GM21390 (cell line): ENCODE measurements at regions not wholly inside any gene's neighbourhood (a gene's known extent, or its start where the extent isn't known, plus 50 kb on each side); places are given as distances from the start of the nearest gene placed in this dataset.
"Not testable (repeated sequence)": the region's sequence is repeated elsewhere in the genome, so short reads cannot be mapped to it uniquely, and the experiment has no call there.

ENCODE experiments used
- ATAC-seq: cut with Tn5 transposase; IDR thresholded peaks from one replicate; pipeline ENCODE4 v1.9.1; 2021; ENCODE audit not compliant: unreplicated experiment

GRCh38 chr16:59067205-59067604 lies 333.1 kb upstream of the GOT2 start:
- ATAC-seq: no peak

DNA sequence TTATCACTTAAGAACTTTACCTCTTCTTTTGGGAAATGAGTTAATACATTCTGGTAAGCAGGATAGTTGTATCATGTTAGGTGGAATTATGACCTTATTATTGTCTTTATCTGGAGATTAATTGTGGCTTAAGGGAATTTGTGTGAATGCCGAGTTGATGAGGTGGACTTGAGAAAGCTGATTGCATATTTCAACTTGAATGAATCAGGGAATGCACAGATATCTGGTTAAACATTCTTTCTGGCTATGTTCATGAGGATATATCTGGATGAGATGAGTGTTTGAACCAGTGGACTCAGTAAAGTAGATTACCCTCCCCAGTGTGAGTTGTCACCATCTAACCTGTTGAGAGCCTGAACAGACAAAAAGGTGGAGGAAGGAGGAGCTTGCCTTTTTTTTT lies 326.1 kb upstream of the GOT2 start:
- ATAC-seq: no peak

DNA sequence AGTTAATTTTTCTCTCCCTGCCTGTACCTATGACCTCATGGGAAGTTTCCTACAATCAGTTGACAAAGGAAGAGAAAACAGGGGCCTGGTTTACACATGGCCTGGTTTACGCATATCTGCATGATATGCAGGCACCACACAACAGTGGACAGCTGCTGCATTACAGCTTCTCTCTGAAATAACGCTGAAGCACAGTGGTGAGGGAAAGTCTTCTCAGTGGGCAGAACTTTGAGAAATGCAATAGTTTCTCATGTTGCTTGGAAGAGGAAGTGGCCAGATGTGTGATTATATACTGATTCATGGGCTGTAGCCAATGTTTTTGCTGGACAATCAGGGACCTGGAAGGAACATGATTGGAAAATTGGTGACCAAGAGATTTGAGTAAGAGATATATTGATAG lies 324.1 kb upstream of the GOT2 start:
- no peak for ATAC-seq

- no peak for ATAC-seq
Measured at GRCh38 chr16:59053911-59054310, 319.8 kb upstream of the GOT2 start.

GRCh38 chr16:59052231-59052630 lies 318.1 kb upstream of the GOT2 start:
- ATAC-seq: no peak

DNA sequence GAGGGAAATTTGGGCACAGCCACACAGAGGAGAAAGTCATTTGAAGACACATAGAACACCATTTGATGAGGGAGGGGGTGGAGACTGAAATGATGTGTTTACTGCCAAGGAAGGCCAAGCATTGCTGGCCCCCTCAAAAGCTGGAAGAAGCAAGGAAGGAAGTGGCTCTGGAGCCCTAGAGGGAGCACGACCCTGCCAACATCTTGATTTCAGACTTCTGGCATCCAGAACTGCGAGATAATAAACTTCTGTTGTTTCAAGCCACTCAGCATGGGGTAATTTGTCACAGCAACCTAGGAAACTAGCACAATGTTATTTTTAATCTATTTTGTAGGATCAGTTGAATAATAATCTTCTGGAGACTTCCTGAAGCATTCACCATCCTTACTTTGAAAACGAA lies 314.8 kb upstream of the GOT2 start:
- ATAC-seq: no peak

DNA sequence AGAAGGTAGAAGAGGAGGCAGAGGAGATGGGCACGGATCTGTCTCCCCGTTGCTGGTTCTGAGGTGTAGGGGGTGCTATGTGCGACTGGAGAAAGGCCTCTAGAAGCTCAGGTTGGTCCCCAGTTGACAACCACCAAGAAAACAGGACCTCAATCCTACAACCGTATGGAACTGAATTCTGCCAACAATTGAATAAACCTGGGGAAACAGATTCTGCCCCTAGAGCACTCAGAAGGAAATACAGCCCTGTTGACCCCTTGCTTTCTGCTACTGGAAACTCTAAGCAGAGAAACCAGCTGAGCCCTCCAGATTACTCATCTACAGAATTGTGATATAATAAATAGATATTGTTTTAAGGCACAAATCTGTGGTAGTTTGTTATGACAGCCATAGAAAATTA lies 313.0 kb upstream of the GOT2 start:
- ATAC-seq: no peak

GRCh38 chr16:59046335-59046734 lies 312.2 kb upstream of the GOT2 start:
- ATAC-seq: no peak

- no peak for ATAC-seq
Measured at GRCh38 chr16:59045501-59045900, 311.4 kb upstream of the GOT2 start.

- ATAC-seq: no peak
Measured at GRCh38 chr16:59044616-59045015, 310.5 kb upstream of the GOT2 start.

- ATAC-seq: no peak
Measured at GRCh38 chr16:59042301-59042700, 308.2 kb upstream of the GOT2 start.

DNA sequence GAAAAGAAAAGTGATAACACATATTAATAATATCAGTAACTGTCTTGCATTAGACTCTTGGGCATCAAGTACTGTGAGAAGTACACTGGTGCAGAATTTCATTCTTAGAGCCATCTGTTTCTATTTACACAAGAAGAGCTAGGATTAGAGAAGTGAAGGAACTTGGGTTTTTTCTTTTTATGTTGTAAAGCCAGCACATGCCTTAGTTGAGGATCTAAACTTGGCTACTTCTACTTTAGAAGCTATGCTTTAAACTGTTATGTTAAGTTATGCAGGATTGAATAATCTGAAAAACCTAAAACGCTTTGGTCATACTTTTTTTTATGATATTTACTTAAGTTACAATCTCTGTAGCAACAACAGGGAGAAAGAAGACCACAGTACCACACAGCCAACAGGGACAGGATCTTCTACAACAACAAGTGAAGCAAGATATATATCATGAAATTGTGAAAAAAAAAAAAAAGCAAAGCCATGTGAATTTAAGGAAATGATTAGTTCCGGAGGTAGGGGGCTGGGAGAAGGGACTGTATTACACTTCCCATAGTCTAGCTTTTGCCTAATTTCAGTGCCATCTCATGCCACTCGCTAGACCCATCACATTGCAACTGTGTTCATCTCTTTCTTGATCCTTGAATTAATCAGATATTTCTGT lies 305.1 kb upstream of the GOT2 start:
- ATAC-seq: no peak

DNA sequence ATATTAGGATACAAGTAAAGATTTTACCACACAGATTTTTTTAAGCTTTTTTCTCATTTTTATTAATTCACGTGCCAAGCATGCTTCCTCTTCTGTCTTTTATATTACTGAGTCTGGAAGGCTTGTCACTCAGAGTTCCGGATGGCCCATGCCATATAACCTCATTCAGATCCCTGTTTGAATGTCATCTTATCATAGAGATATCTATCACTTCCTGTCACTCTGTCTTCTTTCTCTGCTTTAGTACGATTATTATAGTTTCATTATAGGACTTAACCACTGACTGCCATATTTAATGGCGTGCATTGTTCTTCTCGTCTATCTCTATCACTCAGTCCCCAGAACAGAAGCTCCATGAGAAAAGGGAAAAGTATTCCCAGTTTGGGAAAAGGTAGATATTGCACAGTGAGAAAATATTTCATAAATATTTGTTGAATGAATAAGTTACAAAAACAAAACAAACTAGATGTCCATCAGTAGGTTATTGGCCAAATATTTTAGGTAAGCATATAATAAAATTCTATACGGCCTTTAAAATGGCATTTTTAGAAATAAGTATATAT lies 296.9 kb upstream of the GOT2 start:
- no peak for ATAC-seq

DNA sequence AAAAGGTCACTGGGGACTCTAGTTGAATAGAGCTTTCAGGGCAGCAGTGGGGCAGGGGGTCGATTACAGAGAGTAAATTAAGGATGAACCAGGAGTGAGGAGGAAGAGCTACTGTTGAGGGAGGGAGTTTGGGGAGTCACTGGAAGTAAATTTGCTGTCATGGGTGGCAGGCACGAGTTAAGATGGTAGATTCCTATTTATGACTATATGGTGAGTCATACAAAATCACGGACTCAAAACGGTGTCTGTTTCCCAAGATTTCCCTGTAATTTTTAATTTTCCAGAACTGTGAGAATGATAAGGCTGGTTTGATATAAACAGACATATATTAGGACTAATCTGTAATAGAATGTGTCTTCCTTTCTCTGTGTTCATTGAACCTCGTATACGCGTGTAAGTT lies 287.6 kb upstream of the GOT2 start:
- no peak for ATAC-seq

- no peak for ATAC-seq
Measured at GRCh38 chr16:59013930-59014329, 279.8 kb upstream of the GOT2 start.

DNA sequence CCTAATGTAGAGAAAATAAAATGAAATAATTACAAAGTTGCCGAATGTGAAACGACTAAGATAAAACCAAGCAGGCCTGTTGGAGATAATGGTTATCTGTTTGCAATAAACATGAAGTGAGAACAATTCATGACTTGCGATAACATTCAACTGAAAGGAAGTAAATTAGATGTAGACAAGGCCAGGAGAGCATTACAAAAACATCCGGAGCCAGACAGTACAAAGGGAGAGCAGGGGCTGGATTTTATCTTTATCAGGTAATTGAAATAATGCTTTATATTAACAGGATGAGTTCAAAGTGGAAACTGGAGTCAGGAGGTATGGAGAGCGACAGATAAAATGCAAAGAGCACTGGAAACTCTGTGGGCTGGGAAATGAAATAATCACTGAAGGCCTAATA lies 265.6 kb upstream of the GOT2 start:
- no peak for ATAC-seq

DNA sequence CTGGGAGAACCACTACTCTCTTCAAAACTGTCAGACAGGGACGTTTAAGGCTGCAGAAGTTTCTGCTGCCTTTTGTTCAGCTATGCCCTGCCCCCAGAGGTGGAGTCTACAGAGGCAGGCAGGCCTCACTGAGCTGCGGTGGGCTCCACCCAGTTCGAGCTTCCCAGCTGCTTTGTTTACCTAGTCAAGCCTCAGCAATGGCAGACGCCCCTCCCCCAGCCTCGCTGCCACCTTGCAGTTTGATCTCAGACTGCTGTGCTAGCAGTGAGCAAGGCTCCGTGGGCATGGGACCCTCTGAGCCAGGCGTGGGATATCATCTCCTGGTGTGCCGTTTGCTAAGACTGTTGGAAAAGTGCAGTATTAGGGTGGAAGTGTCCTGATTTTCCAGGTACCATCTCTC lies 258.6 kb upstream of the GOT2 start:
- ATAC-seq: not testable (repeated sequence)

GRCh38 chr16:58983181-58983965 lies 249.3 kb upstream of the GOT2 start:
- ATAC-seq: not testable (repeated sequence)

- no peak for ATAC-seq
Measured at GRCh38 chr16:58970775-58971174, 236.7 kb upstream of the GOT2 start.

DNA sequence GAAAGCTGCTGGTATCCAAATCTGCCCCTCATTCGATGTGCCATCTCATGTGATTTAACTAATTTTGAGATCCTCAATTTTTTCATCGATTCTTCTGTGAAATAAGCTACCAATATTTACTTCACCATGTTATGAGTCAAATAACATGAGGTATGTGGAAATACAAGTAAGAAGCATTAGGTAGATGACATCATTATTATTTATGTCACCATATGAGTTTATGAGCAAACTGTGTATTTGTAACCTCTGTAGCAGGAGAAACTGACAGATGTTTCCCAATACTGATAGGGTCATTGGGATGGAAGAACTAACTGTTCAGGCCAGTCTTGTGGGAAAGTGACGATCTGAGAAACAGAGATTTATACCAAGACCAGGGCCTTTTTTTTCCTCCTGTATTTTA lies 229.4 kb upstream of the GOT2 start:
- no peak for ATAC-seq

DNA sequence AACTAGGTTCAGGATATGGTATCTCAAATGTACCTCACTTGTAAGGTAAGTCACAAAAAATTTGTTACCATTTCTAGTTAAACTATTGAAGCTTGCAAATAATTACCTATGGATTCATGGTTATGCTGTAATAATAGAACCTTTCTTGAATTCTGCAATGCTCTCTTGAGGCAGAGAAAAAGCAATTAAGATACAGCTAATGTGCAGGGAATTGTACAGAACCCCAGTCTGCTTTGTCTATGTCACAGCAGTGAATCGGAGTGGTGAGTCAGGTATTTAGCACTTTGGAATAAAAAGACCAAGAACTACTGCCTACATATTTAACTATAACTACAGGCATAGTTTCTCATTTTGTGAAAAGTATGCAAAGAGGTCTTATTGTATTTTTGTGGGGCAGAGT lies 228.7 kb upstream of the GOT2 start:
- ATAC-seq: no peak

DNA sequence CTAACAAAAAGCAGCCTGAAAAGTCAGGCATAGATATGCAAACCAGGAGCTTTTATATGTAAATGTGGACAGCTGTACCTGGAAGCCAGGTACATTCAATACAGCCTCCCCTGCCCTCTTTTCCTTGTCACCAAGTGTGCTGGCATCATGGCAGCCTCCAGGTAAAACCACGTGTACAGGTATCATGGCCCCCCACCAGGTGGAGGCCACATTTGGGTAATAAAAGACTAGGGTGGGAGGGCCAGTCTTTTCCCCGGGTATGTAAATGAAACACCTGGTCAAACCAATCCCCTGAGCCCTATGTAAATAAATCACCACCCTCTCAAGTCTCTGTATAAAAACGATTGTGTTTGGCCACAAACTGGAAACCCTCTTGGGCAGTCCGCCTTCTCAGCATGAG lies 226.4 kb upstream of the GOT2 start:
- no peak for ATAC-seq
